Fibroblast of skin of right biceps (primary cell): ENCODE measurements at regions not wholly inside any gene's neighbourhood (a gene's known extent, or its start where the extent isn't known, plus 50 kb on each side); places are given as distances from the start of the nearest gene placed in this dataset.

Source experiments
- DNase-seq: peaks from one replicate; pipeline ENCODE4 v3.0.0-alpha.2; 2013

GRCh38 chr22:25351631-25352293 lies 132.3 kb downstream of the CRYBB2 start:
- DNase-seq = no peak

GRCh38 chr22:25352294-25352680 lies 132.8 kb downstream of the CRYBB2 start:
- no peak for DNase-seq

- no peak for DNase-seq
Measured at GRCh38 chr22:25353516-25354445, 134.3 kb downstream of the CRYBB2 start.

- no peak for DNase-seq
Measured at GRCh38 chr22:25354456-25354855, 135.0 kb downstream of the CRYBB2 start.

- DNase-seq = no peak
Measured at GRCh38 chr22:25357132-25357455, 137.7 kb downstream of the CRYBB2 start.

- DNase-seq = no peak
Measured at GRCh38 chr22:25357606-25358420, 138.4 kb downstream of the CRYBB2 start.

- DNase-seq = no peak
Measured at GRCh38 chr22:25358421-25359170, 139.2 kb downstream of the CRYBB2 start.

- no peak for DNase-seq
Measured at GRCh38 chr22:25359601-25360261, 140.3 kb downstream of the CRYBB2 start.

- DNase-seq = no peak
Measured at GRCh38 chr22:25360411-25360810, 141.0 kb downstream of the CRYBB2 start.

- DNase-seq = no peak
Measured at GRCh38 chr22:25360891-25361645, 141.6 kb downstream of the CRYBB2 start.

GRCh38 chr22:25361899-25362214 lies 142.4 kb downstream of the CRYBB2 start:
- DNase-seq = no peak

- peak; percentile 47 for DNase-seq
Measured at GRCh38 chr22:25362215-25362882, 142.9 kb downstream of the CRYBB2 start.

GRCh38 chr22:25362883-25363240 lies 143.4 kb downstream of the CRYBB2 start:
- DNase-seq = no peak

GRCh38 chr22:25363474-25363873 lies 144.0 kb downstream of the CRYBB2 start:
- DNase-seq = no peak

- DNase-seq = no peak
Measured at GRCh38 chr22:25364281-25364680, 144.8 kb downstream of the CRYBB2 start.

GRCh38 chr22:25364736-25365241 lies 145.3 kb downstream of the CRYBB2 start:
- no peak for DNase-seq

- no peak for DNase-seq
Measured at GRCh38 chr22:25365491-25366261, 146.2 kb downstream of the CRYBB2 start.

GRCh38 chr22:25366408-25366807 lies 147.0 kb downstream of the CRYBB2 start:
- DNase-seq = no peak

GRCh38 chr22:25366876-25367466 lies 147.5 kb downstream of the CRYBB2 start:
- DNase-seq = peak; percentile 17

GRCh38 chr22:25367756-25368155 lies 148.3 kb downstream of the CRYBB2 start:
- DNase-seq = no peak
